IMR-90 (cell line): ENCODE measurements at regions not wholly inside any gene's neighbourhood (a gene's known extent, or its start where the extent isn't known, plus 50 kb on each side); places are given as distances from the start of the nearest gene placed in this dataset.

ENCODE experiments used
- ATAC-seq: fragments of 200-7000 bp; cut with Tn5 transposase; 2 replicates; pipeline ENCODE4 v1.9.1; 2020; ENCODE audit warnings: low read depth, mild to moderate bottlenecking, moderate library complexity
- BruUV-seq: library from RNA; stranded (reverse); fragments of 400-500 nt; replicated peaks from 2 replicates; lab custom pipeline; 2021; lab: Mats Ljungman, UMichigan
- CTCF ChIA-PET: fragments of 300-600 bp; formaldehyde crosslinking; extraction: SDS; loops from one replicate; lab custom pipeline; 2021; ENCODE audit warnings: antibody characterized with exemption; lab: Yijun Ruan, JAX
- POLR2A ChIA-PET: fragments of 300-600 bp; sonication (Branson Sonifier 250); formaldehyde crosslinking; loops from one replicate; lab custom pipeline; 2022; ENCODE audit warnings: antibody characterized with exemption; ENCODE audit not compliant: unreplicated experiment; lab: Charles Lee
- DNase-seq: peaks from one replicate; pipeline ENCODE4 v3.0.0; 2013
- H2AFZ ChIP-seq: replicated peaks from 2 replicates; pipeline ENCODE3; 2013; ENCODE audit warnings: low read length, mild to moderate bottlenecking; ENCODE audit not compliant: poor library complexity
- H2AK5ac ChIP-seq: 2 replicates; pipeline ENCODE4 v1.6.1; 2013; ENCODE audit warnings: low read depth, low read length, inconsistent platforms
- H2AK9ac ChIP-seq: replicated peaks from 2 replicates; pipeline ENCODE3; 2013; ENCODE audit warnings: mild to moderate bottlenecking, low read depth, low read length, moderate library complexity; ENCODE audit not compliant: poor library complexity
- H2BK120ac ChIP-seq: 2 replicates; pipeline ENCODE4 v1.6.1; 2013; ENCODE audit warnings: low read depth, low read length, inconsistent platforms
- H2BK15ac ChIP-seq: 3 replicates; pipeline ENCODE4 v1.6.1; 2013; ENCODE audit warnings: low read depth, low read length, inconsistent platforms
- H2BK20ac ChIP-seq: 2 replicates; pipeline ENCODE4 v1.6.1; 2013; ENCODE audit warnings: low read depth, mild to moderate bottlenecking, inconsistent platforms, low read length, moderate library complexity
- H2BK5ac ChIP-seq: 2 replicates; pipeline ENCODE4 v1.6.1; 2013; ENCODE audit warnings: mild to moderate bottlenecking, low read depth, low read length, inconsistent platforms; ENCODE audit not compliant: poor library complexity, severe bottlenecking
- H3K14ac ChIP-seq: replicated peaks from 2 replicates; pipeline ENCODE4 v1.6.1; 2013; ENCODE audit warnings: low read depth, low read length, inconsistent platforms
- H3K18ac ChIP-seq: 2 replicates; pipeline ENCODE4 v1.6.1; 2013; ENCODE audit warnings: low read depth, low read length, control low read depth
- H3K23ac ChIP-seq: 2 replicates; pipeline ENCODE4 v1.6.1; 2013; ENCODE audit warnings: low read depth, low read length, inconsistent platforms
- H3K27ac ChIP-seq: 2 replicates; pipeline ENCODE4 v1.5.1; 2013; ENCODE audit warnings: mild to moderate bottlenecking, control low read depth, low read length; ENCODE audit not compliant: insufficient read depth
- H3K27me3 ChIP-seq: 2 replicates; pipeline ENCODE4 v1.6.1; 2013; ENCODE audit warnings: low read length; ENCODE audit not compliant: control insufficient read depth, insufficient read depth
- H3K36me3 ChIP-seq: 2 replicates; pipeline ENCODE4 v1.6.1; 2013; ENCODE audit warnings: low read length, mixed read lengths; ENCODE audit not compliant: control insufficient read depth, insufficient read depth
- H3K4ac ChIP-seq: 2 replicates; pipeline ENCODE4 v1.6.1; 2013; ENCODE audit warnings: low read depth, low read length, inconsistent platforms
- H3K4me1 ChIP-seq: 2 replicates; pipeline ENCODE4 v1.6.1; 2013; ENCODE audit warnings: low read length, mixed read lengths; ENCODE audit not compliant: control insufficient read depth, insufficient read depth
- H3K4me2 ChIP-seq: 2 replicates; pipeline ENCODE4 v1.6.1; 2013; ENCODE audit warnings: low read depth, mild to moderate bottlenecking, control low read depth, low read length, moderate library complexity
- H3K4me3 ChIP-seq: 2 replicates; pipeline ENCODE4 v1.5.1; 2013; ENCODE audit warnings: low read depth, mild to moderate bottlenecking, control low read depth, low read length, moderate library complexity; ENCODE audit not compliant: insufficient read depth
- H3K56ac ChIP-seq: 2 replicates; pipeline ENCODE4 v1.6.1; 2013; ENCODE audit warnings: low read length, inconsistent platforms; ENCODE audit not compliant: insufficient read depth; ENCODE audit errors: extremely low read depth
- H3K79me1 ChIP-seq, 2 experiments: 2 replicates each; pipeline ENCODE4 v1.6.1; 2013; ENCODE audit warnings: low read length in 2 of 2, inconsistent platforms in 1 of 2, low read depth in 1 of 2
- H3K9ac ChIP-seq: 2 replicates; pipeline ENCODE4 v1.6.1; 2013; ENCODE audit warnings: low read depth, low read length, control low read depth
- H3K9me1 ChIP-seq: 2 replicates; pipeline ENCODE4 v1.6.1; 2013; ENCODE audit warnings: low read length, inconsistent platforms; ENCODE audit not compliant: insufficient read depth
- H3K9me3 ChIP-seq: 2 replicates; pipeline ENCODE4 v1.6.1; 2013; ENCODE audit warnings: low read length; ENCODE audit not compliant: control insufficient read depth, insufficient read depth
- H4K20me1 ChIP-seq: 2 replicates; pipeline ENCODE4 v1.6.1; 2013; ENCODE audit warnings: low read length, inconsistent platforms; ENCODE audit not compliant: insufficient read depth
- H4K5ac ChIP-seq: 2 replicates; pipeline ENCODE4 v1.6.1; 2013; ENCODE audit warnings: mild to moderate bottlenecking, low read depth, low read length, control low read depth
- H4K8ac ChIP-seq, 2 experiments: 2 replicates each; pipeline ENCODE4 v1.6.1; 2013; ENCODE audit warnings: low read depth in 2 of 2, low read length in 2 of 2, control low read depth in 1 of 2, inconsistent platforms in 1 of 2
- H4K91ac ChIP-seq: 2 replicates; pipeline ENCODE4 v1.6.1; 2013; ENCODE audit warnings: low read depth, low read length, inconsistent platforms; ENCODE audit not compliant: insufficient read depth
- MAZ ChIP-seq: IDR thresholded peaks from 2 replicates; pipeline ENCODE4 v1.6.1; 2012; ENCODE audit warnings: low read depth, mild to moderate bottlenecking, low read length, improper control_type of control experiment, moderate library complexity, borderline replicate concordance
- NFE2L2 ChIP-seq: fragments of 150-350 bp; IDR thresholded peaks from 2 replicates; pipeline ENCODE4 v1.6.1; 2016; ENCODE audit warnings: low read depth, mild to moderate bottlenecking, low read length
- WGBS, 2 experiments: methylation state at CpG; one replicate each; pipeline versions ENCODE4 v1.1.5 to v1.1.7; 2013; ENCODE audit warnings: missing lambda C conversion rate in 2 of 2; ENCODE audit not compliant: insufficient read length in 1 of 2; ENCODE audit errors: extremely low coverage in 2 of 2; 5-methylcytosine and 5-hydroxymethylcytosine counted together
- dilution Hi-C: fragments of 300-500 bp; cut with HindIII; formaldehyde crosslinking; loops from one replicate; pipeline ENCODE4 v1.14.3; 2018; ENCODE audit warnings: low sequenced_read_pairs; ENCODE audit not compliant: unreplicated experiment
- in situ Hi-C: fragments of 300-500 bp; cut with MboI; formaldehyde crosslinking; loops from 3 replicates; pipeline ENCODE4 v1.14.3; 2019; ENCODE audit warnings: low sequenced_read_pairs, inconsistent platforms, mixed read lengths
- intact Hi-C: fragments of 100-400 bp; cut with micrococcal nuclease; formaldehyde crosslinking; loops from 2 replicates; pipeline ENCODE4 v1.10.0; 2022
- TF ChIP-seq, protein P1 (sequence below): fragments of 150-350 bp; IDR thresholded peaks from 2 replicates; pipeline ENCODE4 v1.6.1; 2016; ENCODE audit warnings: low read depth, mild to moderate bottlenecking, low read length, moderate library complexity, borderline replicate concordance
- TF ChIP-seq, protein P2 (sequence below): fragments of 150-350 bp; IDR thresholded peaks from 2 replicates; pipeline ENCODE4 v1.6.1; 2017; ENCODE audit warnings: mild to moderate bottlenecking, antibody characterized with exemption, low read length, low read depth
- TF ChIP-seq, protein P3 (sequence below): conservative IDR thresholded peaks from 2 replicates; pipeline ENCODE4 v1.5.1; 2012; ENCODE audit warnings: mild to moderate bottlenecking, low read depth, low read length, improper control_type of control experiment

DNA sequence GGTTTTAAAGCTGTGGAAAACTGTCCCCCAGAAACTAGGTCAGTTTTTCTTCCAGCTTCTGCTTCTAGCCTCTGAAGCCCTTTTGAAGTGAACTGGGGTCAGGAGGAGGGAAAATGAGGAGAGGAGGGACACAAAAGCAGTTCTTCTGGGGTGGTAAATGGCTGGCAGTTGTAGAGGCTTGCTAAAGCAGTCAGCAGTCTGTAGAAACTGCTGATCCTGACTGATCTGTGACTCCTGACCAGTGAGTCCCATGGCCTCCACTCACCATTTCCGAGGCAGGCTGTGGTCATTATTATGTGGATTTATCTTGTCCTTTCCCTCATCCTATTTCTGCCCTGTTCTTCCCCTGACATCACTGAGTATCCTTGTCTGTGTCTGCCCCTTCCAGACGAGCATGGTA lies 276.4 kb upstream of the ROPN1 start:
- peaks cover 2% of the 10 kb centered on the region; the same call in 1 of the 2 replicates for H3K27me3 ChIP-seq
- 83% methylated on average over 1 of the region's 2 CpGs; no CpG with 5 or more reads in 1 of the 2 experiments for WGBS, 2 experiments
- no peaks in the 10 kb centered on the region; the same call in 1 of the 2 replicates for H3K36me3 ChIP-seq
- no peaks in the 10 kb centered on the region for H3K9me3 ChIP-seq
- no peaks in the 10 kb centered on the region for H3K9me1 ChIP-seq
- no peaks in the 10 kb centered on the region for H3K79me1 ChIP-seq
- H2AFZ ChIP-seq = no peak overlapping the region
- H3K56ac ChIP-seq = no peak overlapping the region
- DNase-seq = no peak
- H4K20me1 ChIP-seq = no peaks in the 10 kb centered on the region
- no peak overlapping the region for H2BK5ac ChIP-seq
- H2AK9ac ChIP-seq = no peak overlapping the region
- intact Hi-C loops (no loop called here), dilution Hi-C loops (no loop called here), in situ Hi-C loops (no loop called here)
- H2BK120ac ChIP-seq = no peak overlapping the region
- ATAC-seq = no peak
- POLR2A ChIA-PET = no interaction called here
- no peak overlapping the region for H2BK15ac ChIP-seq
- no peak overlapping the region for H3K9ac ChIP-seq
- H2BK20ac ChIP-seq = no peak overlapping the region; the same call in 1 of the 2 replicates
- no peak overlapping the region for H3K4me2 ChIP-seq
- H4K8ac ChIP-seq = no peak overlapping the region
- no peak overlapping the region for H3K4ac ChIP-seq
- peaks cover 8% of the 10 kb centered on the region for H3K4me1 ChIP-seq
- no TSS peak for BruUV-seq
- no peak overlapping the region for H3K18ac ChIP-seq
- no peak overlapping the region for H3K23ac ChIP-seq
- H2AK5ac ChIP-seq = no peak overlapping the region
- TF ChIP-seq, protein P1, sequence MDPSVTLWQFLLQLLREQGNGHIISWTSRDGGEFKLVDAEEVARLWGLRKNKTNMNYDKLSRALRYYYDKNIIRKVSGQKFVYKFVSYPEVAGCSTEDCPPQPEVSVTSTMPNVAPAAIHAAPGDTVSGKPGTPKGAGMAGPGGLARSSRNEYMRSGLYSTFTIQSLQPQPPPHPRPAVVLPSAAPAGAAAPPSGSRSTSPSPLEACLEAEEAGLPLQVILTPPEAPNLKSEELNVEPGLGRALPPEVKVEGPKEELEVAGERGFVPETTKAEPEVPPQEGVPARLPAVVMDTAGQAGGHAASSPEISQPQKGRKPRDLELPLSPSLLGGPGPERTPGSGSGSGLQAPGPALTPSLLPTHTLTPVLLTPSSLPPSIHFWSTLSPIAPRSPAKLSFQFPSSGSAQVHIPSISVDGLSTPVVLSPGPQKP = no peak
- no peak for TF ChIP-seq NFE2L2
- TF ChIP-seq, protein P2, sequence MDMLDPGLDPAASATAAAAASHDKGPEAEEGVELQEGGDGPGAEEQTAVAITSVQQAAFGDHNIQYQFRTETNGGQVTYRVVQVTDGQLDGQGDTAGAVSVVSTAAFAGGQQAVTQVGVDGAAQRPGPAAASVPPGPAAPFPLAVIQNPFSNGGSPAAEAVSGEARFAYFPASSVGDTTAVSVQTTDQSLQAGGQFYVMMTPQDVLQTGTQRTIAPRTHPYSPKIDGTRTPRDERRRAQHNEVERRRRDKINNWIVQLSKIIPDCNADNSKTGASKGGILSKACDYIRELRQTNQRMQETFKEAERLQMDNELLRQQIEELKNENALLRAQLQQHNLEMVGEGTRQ = no peak
- TF ChIP-seq MAZ = no peak
- TF ChIP-seq, protein P3, sequence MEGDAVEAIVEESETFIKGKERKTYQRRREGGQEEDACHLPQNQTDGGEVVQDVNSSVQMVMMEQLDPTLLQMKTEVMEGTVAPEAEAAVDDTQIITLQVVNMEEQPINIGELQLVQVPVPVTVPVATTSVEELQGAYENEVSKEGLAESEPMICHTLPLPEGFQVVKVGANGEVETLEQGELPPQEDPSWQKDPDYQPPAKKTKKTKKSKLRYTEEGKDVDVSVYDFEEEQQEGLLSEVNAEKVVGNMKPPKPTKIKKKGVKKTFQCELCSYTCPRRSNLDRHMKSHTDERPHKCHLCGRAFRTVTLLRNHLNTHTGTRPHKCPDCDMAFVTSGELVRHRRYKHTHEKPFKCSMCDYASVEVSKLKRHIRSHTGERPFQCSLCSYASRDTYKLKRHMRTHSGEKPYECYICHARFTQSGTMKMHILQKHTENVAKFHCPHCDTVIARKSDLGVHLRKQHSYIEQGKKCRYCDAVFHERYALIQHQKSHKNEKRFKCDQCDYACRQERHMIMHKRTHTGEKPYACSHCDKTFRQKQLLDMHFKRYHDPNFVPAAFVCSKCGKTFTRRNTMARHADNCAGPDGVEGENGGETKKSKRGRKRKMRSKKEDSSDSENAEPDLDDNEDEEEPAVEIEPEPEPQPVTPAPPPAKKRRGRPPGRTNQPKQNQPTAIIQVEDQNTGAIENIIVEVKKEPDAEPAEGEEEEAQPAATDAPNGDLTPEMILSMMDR = no peak
- H3K14ac ChIP-seq = no peak overlapping the region
- H4K5ac ChIP-seq = no peak overlapping the region
- H3K4me3 ChIP-seq = no peak overlapping the region
- H3K27ac ChIP-seq = no peak overlapping the region
- CTCF ChIA-PET = no interaction called here
- no peak overlapping the region for H4K91ac ChIP-seq
